Body of pancreas (tissue), 4 donors: ENCODE measurements at regions not wholly inside any gene's neighbourhood (a gene's known extent, or its start where the extent isn't known, plus 50 kb on each side); places are given as distances from the start of the nearest gene placed in this dataset.

Experiments
- ATAC-seq: fragments of 150-250 bp; one replicate; pipeline ENCODE4 v1.9.1; 2016
- DNase-seq, 4 donors: peaks; one replicate each; pipeline ENCODE4 v3.0.0-alpha.2; 2019
- H3K27ac ChIP-seq, 4 donors: fragments of 200-600 bp; sonication (generic); 1 replicate in 3 of 4; 2 replicates in 1 of 4; pipeline versions ENCODE4 v1.5.1 to v1.6.1; 2016 to 2019; ENCODE audit warnings: mild to moderate bottlenecking in 1 of 4, mixed read lengths in 1 of 4, moderate library complexity in 1 of 4
- H3K27me3 ChIP-seq, 2 donors: fragments of 200-600 bp; sonication (generic); one replicate each; pipeline ENCODE4 v1.6.0; 2016; ENCODE audit warnings: mild to moderate bottlenecking in 1 of 2
- H3K36me3 ChIP-seq, 2 donors: fragments of 200-600 bp; sonication (generic); replicated peaks in 1 of 2; 2 replicates each; pipeline ENCODE4 v1.5.1; 2016; ENCODE audit warnings: low read depth in 2 of 2; ENCODE audit not compliant: insufficient read depth in 1 of 2
- H3K4me1 ChIP-seq: fragments of 200-600 bp; sonication (generic); one replicate; pipeline ENCODE4 v1.6.0; 2016
- H3K4me3 ChIP-seq, 2 donors: fragments of 200-600 bp; sonication (generic); 1 replicate in 1 of 2; 2 replicates in 1 of 2; pipeline ENCODE4 v1.5.1; 2016 to 2019
- H3K9me3 ChIP-seq, 3 donors: fragments of 200-600 bp; sonication (generic); 1 replicate in 2 of 3; 2 replicates in 1 of 3; pipeline ENCODE4 v1.5.1; 2016
- POLR2A ChIP-seq, 3 donors: fragments of 450-650 bp; IDR thresholded peaks; one replicate each; pipeline ENCODE4 v1.6.1; 2016; ENCODE audit warnings: antibody characterized with exemption in 3 of 3, mild to moderate bottlenecking in 2 of 3
- WGBS, 2 donors: methylation state at CpG; one replicate each; pipeline ENCODE4 v1.1.5; 2017; 5-methylcytosine and 5-hydroxymethylcytosine counted together
- intact Hi-C: fragments of 100-400 bp; cut with DNase I; formaldehyde crosslinking; loops from one replicate; pipeline ENCODE4 v1.15.1; 2023
- TF ChIP-seq, protein P1 (sequence below), 7 experiments: fragments of 450-650 bp in 4 of 7; fragments of 200-600 bp in 3 of 7; sonication (generic) in 3 of 7; IDR thresholded peaks; one replicate each; pipeline ENCODE4 v1.5.1; 2016 to 2019; ENCODE audit warnings: antibody characterized with exemption in 7 of 7

DNA sequence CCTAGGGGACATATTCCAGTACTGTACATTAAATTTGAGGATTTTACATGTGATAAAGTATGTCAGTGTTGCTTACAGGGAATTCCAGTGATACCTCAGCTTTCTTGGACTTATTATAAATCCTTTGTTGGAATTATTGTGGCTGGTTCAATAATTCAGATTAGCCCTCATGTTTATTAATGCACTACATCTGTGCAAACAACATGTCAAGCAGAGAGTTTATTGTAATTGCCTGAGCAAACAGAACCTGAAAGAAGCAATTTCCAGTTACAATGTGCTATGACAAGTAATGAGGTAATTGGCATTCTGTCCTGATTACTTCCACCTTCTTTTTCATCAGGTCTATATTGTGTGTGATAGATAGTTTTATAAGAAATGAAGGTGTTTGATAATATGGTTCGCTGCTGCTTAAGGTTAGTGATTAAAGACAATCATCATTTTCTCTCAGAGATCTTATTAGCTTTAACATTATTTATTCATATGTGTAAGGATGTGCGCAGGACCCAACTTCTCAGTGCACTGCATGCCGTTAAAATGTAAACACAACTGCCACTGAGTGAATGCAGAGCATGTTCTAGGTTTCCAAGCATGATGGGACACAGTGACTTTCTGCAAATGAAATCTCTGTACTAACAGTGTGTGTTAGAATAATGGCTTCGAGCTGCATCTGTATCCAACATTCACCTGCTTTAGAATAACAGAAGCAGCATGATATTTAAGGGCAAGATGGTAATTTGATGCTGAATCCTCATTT lies 973.7 kb upstream of the POU3F3 start:
- Histone ChIP-seq H3K4me3 (no peak overlapping the region), H3K9me3 (no peaks in the 10 kb centered on the region), H3K36me3 (no peaks in the 10 kb centered on the region), H3K4me1 (no peaks in the 10 kb centered on the region), H3K27ac (no peak overlapping the region), H3K27me3 (no peaks in the 10 kb centered on the region)
- no peak for TF ChIP-seq POLR2A (IDR thresholded peaks at IDR 0.05)
- TF ChIP-seq, protein P1, sequence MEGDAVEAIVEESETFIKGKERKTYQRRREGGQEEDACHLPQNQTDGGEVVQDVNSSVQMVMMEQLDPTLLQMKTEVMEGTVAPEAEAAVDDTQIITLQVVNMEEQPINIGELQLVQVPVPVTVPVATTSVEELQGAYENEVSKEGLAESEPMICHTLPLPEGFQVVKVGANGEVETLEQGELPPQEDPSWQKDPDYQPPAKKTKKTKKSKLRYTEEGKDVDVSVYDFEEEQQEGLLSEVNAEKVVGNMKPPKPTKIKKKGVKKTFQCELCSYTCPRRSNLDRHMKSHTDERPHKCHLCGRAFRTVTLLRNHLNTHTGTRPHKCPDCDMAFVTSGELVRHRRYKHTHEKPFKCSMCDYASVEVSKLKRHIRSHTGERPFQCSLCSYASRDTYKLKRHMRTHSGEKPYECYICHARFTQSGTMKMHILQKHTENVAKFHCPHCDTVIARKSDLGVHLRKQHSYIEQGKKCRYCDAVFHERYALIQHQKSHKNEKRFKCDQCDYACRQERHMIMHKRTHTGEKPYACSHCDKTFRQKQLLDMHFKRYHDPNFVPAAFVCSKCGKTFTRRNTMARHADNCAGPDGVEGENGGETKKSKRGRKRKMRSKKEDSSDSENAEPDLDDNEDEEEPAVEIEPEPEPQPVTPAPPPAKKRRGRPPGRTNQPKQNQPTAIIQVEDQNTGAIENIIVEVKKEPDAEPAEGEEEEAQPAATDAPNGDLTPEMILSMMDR (IDR thresholded peaks at IDR 0.05): no peak
- 48 to 49% methylated on average over 4 of the region's 4 CpGs for WGBS, 2 donors
- ATAC-seq: no peak
- intact Hi-C loops: no loop called here
- no peak for DNase-seq

DNA sequence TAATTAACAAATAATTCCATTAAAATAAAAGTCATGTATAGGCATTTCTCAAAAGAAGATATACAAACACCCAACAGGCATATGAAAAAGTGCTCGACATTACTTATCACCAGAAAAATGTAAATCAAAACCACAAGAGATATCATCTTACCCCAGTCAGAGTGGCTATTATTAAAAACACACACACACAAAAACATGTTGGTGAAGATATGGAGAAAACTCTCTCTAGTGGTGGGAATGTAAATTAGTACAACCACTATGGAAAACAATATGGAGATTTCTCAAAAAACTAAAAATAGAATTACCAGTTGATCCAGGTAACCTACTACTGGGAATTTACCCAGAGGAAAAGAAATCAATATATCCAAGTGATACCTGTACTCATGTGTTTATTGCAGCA lies 966.3 kb upstream of the POU3F3 start:
- no peaks in the 10 kb centered on the region for H3K36me3 ChIP-seq
- TF ChIP-seq, protein P1 (IDR thresholded peaks at IDR 0.05): no peak
- TF ChIP-seq POLR2A (IDR thresholded peaks at IDR 0.05): no peak
- no peak for DNase-seq
- no peaks in the 10 kb centered on the region for H3K9me3 ChIP-seq
- intact Hi-C loops: no loop called here
- H3K27me3 ChIP-seq: no peaks in the 10 kb centered on the region
- H3K4me1 ChIP-seq: no peaks in the 10 kb centered on the region
- no peak overlapping the region for H3K27ac ChIP-seq
- 46 to 69% methylated on average over 1 of the region's 1 CpG for WGBS, 2 donors
- no peak overlapping the region for H3K4me3 ChIP-seq
- ATAC-seq: no peak

DNA sequence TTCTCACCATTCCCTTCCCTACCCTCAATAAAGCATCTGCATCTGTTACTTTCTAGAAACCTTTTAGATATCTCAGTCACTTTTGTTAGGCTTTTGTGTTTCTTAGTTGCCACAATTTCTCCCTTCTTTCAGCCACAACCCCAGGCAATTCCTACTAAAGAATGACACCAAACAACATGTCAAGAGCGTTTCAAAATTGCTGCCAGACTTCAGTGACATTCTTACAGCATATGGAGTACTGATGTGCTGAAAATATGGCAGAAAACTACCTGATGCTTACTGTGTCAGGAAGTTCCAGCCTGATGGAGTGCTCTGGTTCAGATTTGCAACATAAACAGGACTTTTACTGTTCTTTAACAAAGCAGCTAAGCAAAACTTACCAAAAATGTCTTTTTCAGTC lies 957.7 kb upstream of the POU3F3 start:
- TF ChIP-seq, protein P1 (IDR thresholded peaks at IDR 0.05): no peak
- no peak for TF ChIP-seq POLR2A (IDR thresholded peaks at IDR 0.05)
- Histone ChIP-seq H3K27ac (no peak overlapping the region), H3K9me3 (no peaks in the 10 kb centered on the region), H3K4me1 (no peaks in the 10 kb centered on the region), H3K36me3 (no peaks in the 10 kb centered on the region), H3K4me3 (no peak overlapping the region), H3K27me3 (no peaks in the 10 kb centered on the region)
- intact Hi-C loops: no loop called here
- DNase-seq (no peak), ATAC-seq (no peak)
- WGBS, 2 donors: 50 to 59% methylated on average over 1 of the region's 1 CpG

DNA sequence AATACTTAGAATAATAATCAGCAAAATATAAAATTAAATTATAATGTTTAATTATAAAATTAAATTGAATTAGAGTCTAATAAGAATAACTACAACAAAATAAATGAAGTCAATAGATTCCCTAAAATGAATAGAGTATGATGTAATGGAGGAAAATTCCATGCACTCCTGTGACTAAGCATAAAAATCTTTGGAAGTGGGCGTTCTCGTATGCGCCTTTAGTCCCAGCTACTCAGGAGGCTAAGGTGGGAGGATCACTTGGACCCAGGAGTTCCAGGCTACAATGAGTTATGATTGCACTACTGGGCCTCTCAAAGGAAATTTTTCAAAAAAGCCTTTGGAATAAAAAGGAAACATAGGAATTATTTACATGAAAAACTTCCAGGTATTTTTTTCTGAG lies 955.4 kb upstream of the POU3F3 start:
- Histone ChIP-seq H3K36me3 (no peaks in the 10 kb centered on the region), H3K4me3 (no peak overlapping the region), H3K9me3 (no peaks in the 10 kb centered on the region), H3K27me3 (no peaks in the 10 kb centered on the region), H3K27ac (no peak overlapping the region), H3K4me1 (no peaks in the 10 kb centered on the region)
- intact Hi-C loops: no loop called here
- no peak for TF ChIP-seq POLR2A (IDR thresholded peaks at IDR 0.05)
- TF ChIP-seq, protein P1 (IDR thresholded peaks at IDR 0.05): no peak
- ATAC-seq (no peak), DNase-seq (no peak)
- WGBS, 2 donors: 87 to 92% methylated on average over 3 of the region's 3 CpGs

DNA sequence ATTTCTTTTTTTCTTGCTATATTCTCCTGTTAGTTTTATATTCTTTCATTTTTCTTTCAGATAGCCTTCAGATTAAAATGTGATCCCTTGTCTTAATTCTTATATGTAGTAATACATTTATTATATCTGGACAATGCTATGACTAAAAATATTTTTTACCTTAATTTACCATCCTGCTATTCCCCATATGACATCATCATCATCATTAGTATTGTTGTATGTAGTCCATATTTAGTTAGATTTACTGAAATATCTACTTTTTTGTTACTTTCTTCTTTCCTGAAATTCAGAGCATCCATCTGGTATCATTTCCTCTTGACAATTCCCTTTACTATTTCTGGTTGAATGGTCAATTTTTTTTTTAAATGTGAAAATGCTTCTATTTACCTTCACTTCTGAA lies 951.6 kb upstream of the POU3F3 start:
- ATAC-seq (no peak), DNase-seq (no peak)
- no peaks in the 10 kb centered on the region for H3K9me3 ChIP-seq
- H3K27ac ChIP-seq: no peak overlapping the region
- H3K4me1 ChIP-seq: no peaks in the 10 kb centered on the region
- H3K36me3 ChIP-seq: no peaks in the 10 kb centered on the region
- H3K27me3 ChIP-seq: no peaks in the 10 kb centered on the region
- intact Hi-C loops: no loop called here
- TF ChIP-seq, protein P1 (IDR thresholded peaks at IDR 0.05): no peak
- no peak for TF ChIP-seq POLR2A (IDR thresholded peaks at IDR 0.05)
- H3K4me3 ChIP-seq: no peak overlapping the region
